HEK293T (cell line): ENCODE measurements at regions not wholly inside any gene's neighbourhood (a gene's known extent, or its start where the extent isn't known, plus 50 kb on each side); places are given as distances from the start of the nearest gene placed in this dataset.

ENCODE experiments used
- CTCF ChIA-PET: fragments of 350-600 bp; formaldehyde crosslinking; extraction: SDS; loops from one replicate; lab custom pipeline; 2021; ENCODE audit warnings: antibody characterized with exemption, inconsistent platforms; lab: Yijun Ruan, JAX
- POLR2A ChIA-PET: fragments of 350-600 bp; formaldehyde crosslinking; extraction: SDS; loops from one replicate; lab custom pipeline; 2020; ENCODE audit warnings: antibody characterized with exemption, inconsistent platforms; lab: Yijun Ruan, JAX
- DNase-seq: peaks from one replicate; pipeline ENCODE4 v3.0.0; 2012; ENCODE audit warnings: mixed read lengths; ENCODE audit errors: extremely low spot score
- ARNT ChIP-seq: fragments of 450-650 bp; IDR thresholded peaks from 2 replicates; pipeline ENCODE4 v1.6.1; 2017; ENCODE audit warnings: mild to moderate bottlenecking
- BHLHE40 ChIP-seq: fragments of 450-650 bp; IDR thresholded peaks from 2 replicates; pipeline ENCODE4 v1.6.1; 2016; ENCODE audit warnings: mild to moderate bottlenecking, moderate library complexity, borderline replicate concordance
- CTBP1 ChIP-seq: fragments of 450-650 bp; IDR thresholded peaks from 2 replicates; pipeline ENCODE4 v1.6.1; 2016; ENCODE audit warnings: borderline replicate concordance
- ELF4 ChIP-seq: fragments of 450-650 bp; IDR thresholded peaks from 2 replicates; pipeline ENCODE4 v1.6.1; 2017; ENCODE audit warnings: antibody characterized with exemption
- FOXA1 ChIP-seq: fragments of 450-650 bp; IDR thresholded peaks from 2 replicates; pipeline ENCODE4 v1.6.1; 2016; ENCODE audit warnings: mild to moderate bottlenecking
- FOXK2 ChIP-seq: fragments of 450-650 bp; IDR thresholded peaks from 2 replicates; pipeline ENCODE4 v1.6.1; 2016; ENCODE audit warnings: mild to moderate bottlenecking
- FOXM1 ChIP-seq: fragments of 450-650 bp; IDR thresholded peaks from 2 replicates; pipeline ENCODE4 v1.6.1; 2017; ENCODE audit warnings: mild to moderate bottlenecking, borderline replicate concordance
- HDGF ChIP-seq: fragments of 450-650 bp; IDR thresholded peaks from 2 replicates; pipeline ENCODE4 v1.6.1; 2017; ENCODE audit warnings: antibody characterized with exemption, borderline replicate concordance
- L3MBTL2 ChIP-seq: fragments of 450-650 bp; conservative IDR thresholded peaks from 2 replicates; pipeline ENCODE4 v1.6.1; 2016; ENCODE audit warnings: mild to moderate bottlenecking
- LEF1 ChIP-seq: fragments of 450-650 bp; IDR thresholded peaks from 2 replicates; pipeline ENCODE4 v1.6.1; 2017; ENCODE audit warnings: mild to moderate bottlenecking, borderline replicate concordance
- NFRKB ChIP-seq: fragments of 450-650 bp; IDR thresholded peaks from 2 replicates; pipeline ENCODE4 v1.6.1; 2016; ENCODE audit warnings: mild to moderate bottlenecking, moderate library complexity
- PKNOX1 ChIP-seq: fragments of 450-650 bp; IDR thresholded peaks from 2 replicates; pipeline ENCODE4 v1.6.1; 2016
- SP1 ChIP-seq: fragments of 450-650 bp; IDR thresholded peaks from 2 replicates; pipeline ENCODE4 v1.6.1; 2017
- SUZ12 ChIP-seq: fragments of 450-650 bp; IDR thresholded peaks from 2 replicates; pipeline ENCODE4 v1.6.1; 2016; ENCODE audit warnings: mild to moderate bottlenecking
- TARDBP ChIP-seq: fragments of 450-650 bp; IDR thresholded peaks from 2 replicates; pipeline ENCODE4 v1.6.1; 2016
- ZNF384 ChIP-seq: fragments of 450-650 bp; IDR thresholded peaks from 2 replicates; pipeline ENCODE4 v1.6.1; 2016

- no peak for TF ChIP-seq SP1
- no peak for TF ChIP-seq ELF4
- TF ChIP-seq ZNF384: no peak
- no peak for TF ChIP-seq FOXK2
- no peak for TF ChIP-seq HDGF
- no peak for TF ChIP-seq NFRKB
- no peak for TF ChIP-seq TARDBP
- TF ChIP-seq ARNT: no peak
- TF ChIP-seq PKNOX1: no peak
- no peak for TF ChIP-seq FOXA1
- no peak for TF ChIP-seq BHLHE40
- CTCF ChIA-PET: no interaction called here
- no peak for DNase-seq
- POLR2A ChIA-PET: no interaction called here
Observed at GRCh38 chr4:141849367-141849766, 213.0 kb downstream of the IL15 start.

GRCh38 chr4:141849778-141850177 is 213.4 kb downstream of the IL15 start:
- TF ChIP-seq FOXA1 (no peak), PKNOX1 (no peak), SUZ12 (no peak), HDGF (no peak), CTBP1 (no peak), SP1 (no peak), LEF1 (no peak), FOXK2 (no peak), L3MBTL2 (no peak), NFRKB (no peak), ZNF384 (no peak), FOXM1 (no peak), TARDBP (no peak), BHLHE40 (no peak), ELF4 (no peak), ARNT (no peak)
- DNase-seq: no peak
- CTCF ChIA-PET: no interaction called here
- POLR2A ChIA-PET: no interaction called here

GRCh38 chr4:141851246-141851891 is 215.0 kb downstream of the IL15 start:
- ChIA-PET CTCF (no interaction called here), POLR2A (no interaction called here)

DNA sequence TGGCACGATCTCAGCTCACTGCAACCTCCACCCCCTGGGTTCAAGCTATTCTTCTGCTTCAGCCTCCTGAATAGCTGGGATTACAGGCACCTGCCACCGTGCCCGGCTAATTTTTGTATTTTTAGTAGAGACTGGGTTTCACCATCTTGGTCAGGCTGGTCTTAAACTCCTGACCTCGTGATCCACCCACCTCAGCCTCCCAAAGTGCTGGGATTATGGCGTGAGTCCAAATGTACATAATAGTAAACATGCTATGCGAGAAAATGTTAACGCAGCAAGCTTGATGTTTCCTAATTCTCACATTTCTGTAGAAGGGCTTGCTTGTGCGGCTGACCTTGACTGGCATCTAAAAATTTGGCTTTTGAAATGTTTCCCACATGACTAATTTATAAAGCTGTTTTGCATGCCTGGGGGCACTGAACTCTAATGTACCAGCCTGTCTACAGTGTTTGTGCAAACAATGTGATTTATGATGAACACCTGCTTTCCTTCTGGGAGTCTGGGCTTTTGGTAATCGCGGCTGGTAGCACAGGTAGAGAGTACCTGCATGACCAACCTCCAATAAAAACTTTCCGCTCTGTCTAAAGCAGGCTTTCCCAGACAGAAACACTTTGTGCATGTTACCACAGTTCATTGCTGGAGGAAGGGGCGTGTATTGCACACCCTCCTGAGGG is 216.8 kb downstream of the IL15 start:
- no peak for DNase-seq
- ChIA-PET POLR2A (no interaction called here), CTCF (no interaction called here)
- TF ChIP-seq LEF1 (no peak), BHLHE40 (no peak), FOXK2 (no peak), FOXA1 (no peak), L3MBTL2 (no peak), ELF4 (no peak), TARDBP (no peak), NFRKB (no peak), ARNT (no peak), PKNOX1 (no peak), ZNF384 (no peak), SUZ12 (no peak), FOXM1 (no peak), HDGF (no peak), SP1 (no peak)

More at GRCh38 chr4:141851246-141851891, 215.0 kb downstream of the IL15 start:
- DNase-seq: no peak
- TF ChIP-seq ARNT (no peak), PKNOX1 (no peak), LEF1 (no peak), BHLHE40 (no peak), CTBP1 (no peak), FOXA1 (no peak), SP1 (no peak), L3MBTL2 (no peak), TARDBP (no peak), HDGF (no peak), ZNF384 (no peak)

DNA sequence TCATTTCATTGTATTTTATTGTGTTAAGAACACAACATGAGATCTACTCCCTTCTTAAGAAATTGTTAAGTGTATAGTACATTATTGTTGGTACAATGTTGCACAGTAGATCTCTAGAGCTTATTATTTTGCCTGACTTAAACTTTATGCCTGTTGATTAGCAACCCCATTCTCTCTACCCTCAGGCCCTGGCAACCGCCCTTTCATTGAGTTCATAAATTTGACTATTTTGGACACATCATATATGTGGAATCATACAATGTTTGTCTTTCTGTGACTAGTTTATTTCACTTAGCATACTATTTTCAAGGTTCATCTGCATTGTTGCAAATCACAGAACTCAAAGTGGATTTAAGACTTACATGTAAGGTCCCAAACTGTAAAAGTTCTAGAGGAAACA is 222.1 kb downstream of the IL15 start:
- DNase-seq: no peak
- ChIA-PET CTCF (no interaction called here), POLR2A (no interaction called here)
- TF ChIP-seq PKNOX1 (no peak), FOXK2 (no peak), ARNT (no peak), FOXM1 (no peak), ELF4 (no peak), LEF1 (no peak), SP1 (no peak), L3MBTL2 (no peak), HDGF (no peak), CTBP1 (no peak), TARDBP (no peak), SUZ12 (no peak), FOXA1 (no peak)
